AG04450 (cell line): ENCODE measurements at regions not wholly inside any gene's neighbourhood (a gene's known extent, or its start where the extent isn't known, plus 50 kb on each side); places are given as distances from the start of the nearest gene placed in this dataset.

Experiments
- CTCF ChIA-PET: fragments of 300-600, 350-600 bp; formaldehyde crosslinking; extraction: SDS; loops from one replicate; lab custom pipeline; 2022; ENCODE audit warnings: antibody characterized with exemption, inconsistent platforms; lab: Charles Lee
- POLR2A ChIA-PET: fragments of 350-600 bp; formaldehyde crosslinking; extraction: SDS; loops from one replicate; lab custom pipeline; 2021; ENCODE audit warnings: antibody characterized with exemption, inconsistent platforms; lab: Yijun Ruan, JAX
- DNase-seq: peaks from one replicate; pipeline ENCODE4 v3.0.0-alpha.2; 2011; ENCODE audit warnings: low read depth, low spot score
- H3K27ac ChIP-seq: one replicate; pipeline ENCODE4 v1.5.1; 2012; ENCODE audit warnings: low read depth, low read length, control low read depth
- H3K27me3 ChIP-seq: one replicate; pipeline ENCODE4 v1.6.0; 2012; ENCODE audit warnings: low read length; ENCODE audit not compliant: control insufficient read depth, insufficient read depth
- H3K4me3 ChIP-seq: 2 replicates; pipeline ENCODE4 v1.5.1; 2011; ENCODE audit warnings: mild to moderate bottlenecking, low read depth, low read length, control low read depth
- H3K9me3 ChIP-seq: 2 replicates; pipeline ENCODE4 v1.5.1; 2012; ENCODE audit warnings: low read length; ENCODE audit not compliant: control insufficient read depth, insufficient read depth
- TF ChIP-seq, protein P1 (sequence below): IDR thresholded peaks from 2 replicates; pipeline ENCODE4 v1.5.1; 2011; ENCODE audit warnings: low read depth, low read length, control low read depth, inconsistent platforms

DNA sequence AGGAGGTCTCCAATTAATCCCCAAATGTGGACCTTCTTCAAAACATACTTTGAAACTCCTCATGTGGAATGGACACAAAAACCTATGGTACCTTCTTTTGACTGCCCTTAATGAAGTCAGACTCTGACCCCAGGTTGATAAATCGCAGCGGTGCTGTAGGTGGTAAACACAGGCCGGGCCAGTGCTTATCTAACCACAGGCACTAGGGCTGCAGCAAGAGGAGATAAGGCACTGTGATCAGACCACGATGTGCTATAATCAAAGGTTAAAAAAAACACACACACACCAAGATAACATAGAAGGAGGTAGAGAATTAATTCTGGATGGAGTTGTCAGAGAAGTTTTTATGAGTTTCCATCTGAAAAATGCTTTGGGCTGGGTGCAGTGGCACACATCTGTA, 52.3 kb upstream of the SIPA1L2 start:
- no peak overlapping the region for H3K27ac ChIP-seq
- no peaks in the 10 kb centered on the region for H3K9me3 ChIP-seq
- no peaks in the 10 kb centered on the region for H3K27me3 ChIP-seq
- H3K4me3 ChIP-seq = no peak overlapping the region
- TF ChIP-seq, protein P1, sequence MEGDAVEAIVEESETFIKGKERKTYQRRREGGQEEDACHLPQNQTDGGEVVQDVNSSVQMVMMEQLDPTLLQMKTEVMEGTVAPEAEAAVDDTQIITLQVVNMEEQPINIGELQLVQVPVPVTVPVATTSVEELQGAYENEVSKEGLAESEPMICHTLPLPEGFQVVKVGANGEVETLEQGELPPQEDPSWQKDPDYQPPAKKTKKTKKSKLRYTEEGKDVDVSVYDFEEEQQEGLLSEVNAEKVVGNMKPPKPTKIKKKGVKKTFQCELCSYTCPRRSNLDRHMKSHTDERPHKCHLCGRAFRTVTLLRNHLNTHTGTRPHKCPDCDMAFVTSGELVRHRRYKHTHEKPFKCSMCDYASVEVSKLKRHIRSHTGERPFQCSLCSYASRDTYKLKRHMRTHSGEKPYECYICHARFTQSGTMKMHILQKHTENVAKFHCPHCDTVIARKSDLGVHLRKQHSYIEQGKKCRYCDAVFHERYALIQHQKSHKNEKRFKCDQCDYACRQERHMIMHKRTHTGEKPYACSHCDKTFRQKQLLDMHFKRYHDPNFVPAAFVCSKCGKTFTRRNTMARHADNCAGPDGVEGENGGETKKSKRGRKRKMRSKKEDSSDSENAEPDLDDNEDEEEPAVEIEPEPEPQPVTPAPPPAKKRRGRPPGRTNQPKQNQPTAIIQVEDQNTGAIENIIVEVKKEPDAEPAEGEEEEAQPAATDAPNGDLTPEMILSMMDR = no peak
- POLR2A ChIA-PET = no interaction called here
- CTCF ChIA-PET = no interaction called here
- DNase-seq = no peak

DNA sequence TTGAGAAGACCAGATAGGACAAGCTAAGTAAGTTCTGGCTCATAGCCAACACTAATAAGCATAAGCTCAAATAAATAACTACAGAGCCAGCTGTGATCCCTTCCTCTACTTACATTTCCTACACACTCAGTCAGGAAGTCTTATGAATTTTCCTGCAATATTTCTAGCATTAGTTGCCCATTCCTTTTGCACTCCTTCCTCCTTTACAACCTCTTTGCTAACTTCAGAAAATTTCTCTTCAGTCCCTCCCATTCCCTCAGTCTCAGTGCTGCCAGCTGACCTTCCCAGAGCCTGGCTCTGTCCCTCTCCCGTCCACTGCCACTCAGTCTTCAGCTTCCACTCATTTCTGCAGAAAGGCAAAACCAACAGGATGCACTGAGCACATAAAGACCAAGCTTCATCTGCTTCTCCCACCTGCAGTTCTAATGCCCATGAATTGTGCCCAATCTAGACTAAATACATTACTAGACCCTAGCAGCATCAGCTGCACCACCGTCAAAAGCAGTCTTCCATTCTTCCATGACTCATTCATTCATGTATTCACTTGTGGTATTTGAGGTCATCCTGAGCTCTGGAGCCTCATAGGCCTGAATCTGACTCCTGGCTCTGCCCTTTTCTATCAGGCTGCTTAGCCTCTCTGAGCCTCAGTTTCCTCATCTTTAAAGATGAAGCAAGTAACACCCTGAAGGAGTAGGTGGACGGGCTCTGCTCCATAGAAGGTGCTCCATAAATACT, 54.6 kb upstream of the SIPA1L2 start:
- Histone ChIP-seq H3K27ac (no peak overlapping the region), H3K4me3 (no peak overlapping the region), H3K27me3 (no peaks in the 10 kb centered on the region), H3K9me3 (no peaks in the 10 kb centered on the region; the same call in 1 of the 2 replicates)
- ChIA-PET POLR2A (interaction anchor here (1.5 kb wide), 1 partner anchor 55 kb away, joined by 5 read pairs; the partner anchor contains the start of gene SIPA1L2), CTCF (no interaction called here)
- DNase-seq = no peak
- TF ChIP-seq, protein P1 = no peak

DNA sequence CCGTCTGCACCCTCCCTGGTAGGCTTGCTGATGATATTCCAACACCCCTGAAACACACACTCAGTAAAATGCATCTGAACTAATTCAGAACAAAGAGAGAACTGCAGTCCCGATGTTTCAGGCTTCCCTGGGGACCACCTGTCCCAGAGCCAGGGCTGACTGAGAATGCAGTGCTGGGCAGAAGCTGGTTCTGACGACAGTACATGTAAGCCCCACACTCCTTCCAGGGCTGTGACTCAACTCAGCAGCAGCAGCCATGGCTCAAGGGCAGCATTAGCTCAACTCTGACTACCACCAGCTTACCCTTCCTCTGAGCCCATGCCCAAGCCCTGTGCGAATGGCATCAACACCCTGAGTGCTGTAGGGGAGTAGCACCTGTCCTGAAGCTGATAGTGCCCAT, 56.4 kb upstream of the SIPA1L2 start:
- TF ChIP-seq, protein P1 = no peak
- no peak overlapping the region for H3K27ac ChIP-seq
- no peak for DNase-seq
- ChIA-PET CTCF (no interaction called here), POLR2A (no interaction called here)
- no peak overlapping the region for H3K4me3 ChIP-seq
- H3K9me3 ChIP-seq = no peaks in the 10 kb centered on the region; the same call in 1 of the 2 replicates
- H3K27me3 ChIP-seq = no peaks in the 10 kb centered on the region

DNA sequence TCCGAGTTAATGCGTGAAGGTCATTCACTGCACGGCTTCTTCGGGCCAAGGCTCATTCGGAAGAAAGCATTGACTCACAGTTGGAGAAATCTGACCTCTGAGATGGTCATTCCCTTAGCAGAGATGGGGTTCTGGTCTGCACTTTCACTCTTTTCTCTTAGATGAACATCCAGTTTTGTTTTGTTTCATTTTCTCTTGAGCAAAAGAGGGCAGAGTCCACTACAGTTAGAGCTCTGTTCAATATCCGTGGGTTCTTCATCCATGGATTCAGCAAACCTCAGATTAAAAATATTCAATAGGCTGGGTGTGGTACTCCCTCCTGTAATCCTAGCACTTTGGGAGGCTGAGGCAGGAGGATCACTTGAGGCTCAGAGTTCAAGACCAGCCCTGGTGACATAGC, 57.4 kb upstream of the SIPA1L2 start:
- POLR2A ChIA-PET = no interaction called here
- no peaks in the 10 kb centered on the region for H3K27me3 ChIP-seq
- H3K4me3 ChIP-seq = no peak overlapping the region
- TF ChIP-seq, protein P1 = no peak
- H3K9me3 ChIP-seq = no peaks in the 10 kb centered on the region; the same call in 1 of the 2 replicates
- DNase-seq = no peak
- CTCF ChIA-PET = no interaction called here
- H3K27ac ChIP-seq = no peak overlapping the region

DNA sequence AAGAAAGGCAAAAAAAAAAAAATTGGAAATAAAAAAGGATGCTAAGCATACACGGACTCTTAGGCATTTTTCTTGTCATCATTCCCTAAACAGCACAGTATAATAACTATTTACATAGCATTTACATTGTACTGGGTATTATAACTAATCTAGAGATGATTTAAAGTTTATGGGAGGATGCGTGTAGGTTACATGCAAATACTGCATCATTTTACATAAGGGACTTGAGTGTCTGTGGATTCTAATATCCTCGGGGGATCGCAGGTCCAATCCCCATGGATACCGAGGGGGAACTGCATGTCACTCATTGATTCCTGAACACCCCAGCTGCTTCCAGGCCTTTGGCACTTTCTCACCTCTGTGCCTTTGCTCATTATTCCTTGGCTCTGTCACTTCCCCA, 57.8 kb upstream of the SIPA1L2 start:
- H3K27ac ChIP-seq = no peak overlapping the region
- DNase-seq = no peak
- CTCF ChIA-PET = no interaction called here
- H3K9me3 ChIP-seq = no peaks in the 10 kb centered on the region; the same call in 1 of the 2 replicates
- POLR2A ChIA-PET = interaction anchor here (1.0 kb wide), 1 partner anchor 8 kb away, joined by 3 read pairs; no protein-coding TSS in a partner anchor
- TF ChIP-seq, protein P1 = no peak
- H3K4me3 ChIP-seq = no peak overlapping the region
- no peaks in the 10 kb centered on the region for H3K27me3 ChIP-seq
